GM19438 (cell line): ENCODE measurements at regions not wholly inside any gene's neighbourhood (a gene's known extent, or its start where the extent isn't known, plus 50 kb on each side); places are given as distances from the start of the nearest gene placed in this dataset.

Experiments
- ATAC-seq: cut with Tn5 transposase; IDR thresholded peaks from one replicate; pipeline ENCODE4 v1.9.1; 2021; ENCODE audit warnings: low read depth; ENCODE audit not compliant: unreplicated experiment

DNA sequence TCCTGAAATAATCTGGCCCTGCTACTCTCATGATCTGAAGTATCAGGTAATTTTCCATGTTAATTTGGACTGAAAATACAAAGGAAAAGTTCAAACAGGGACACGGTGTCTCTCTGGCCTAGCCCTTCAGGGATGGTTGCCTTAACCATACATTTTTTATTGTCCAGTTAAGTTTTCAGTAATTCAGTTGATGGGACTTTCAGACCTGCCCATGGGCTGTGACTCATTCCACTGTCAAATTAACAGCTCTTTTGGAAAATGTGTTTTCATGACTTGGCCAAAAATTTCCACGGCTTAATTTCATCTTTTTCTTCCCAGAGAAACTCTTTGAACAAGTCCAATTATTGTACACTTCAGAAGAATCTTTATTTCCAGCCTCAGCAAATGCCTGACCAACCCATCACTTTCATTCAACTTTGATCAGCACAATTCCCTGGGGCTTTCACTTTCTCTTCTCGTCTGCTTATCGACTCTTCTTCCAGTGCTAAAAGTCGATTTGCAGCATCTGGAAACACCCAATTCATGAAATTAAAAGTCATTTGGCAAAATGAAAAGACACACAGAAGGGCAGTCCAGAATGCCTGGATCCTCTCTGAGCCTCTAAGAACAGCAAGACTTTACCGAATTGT, 293.9 kb downstream of the RAB28 start:
- no peak for ATAC-seq

DNA sequence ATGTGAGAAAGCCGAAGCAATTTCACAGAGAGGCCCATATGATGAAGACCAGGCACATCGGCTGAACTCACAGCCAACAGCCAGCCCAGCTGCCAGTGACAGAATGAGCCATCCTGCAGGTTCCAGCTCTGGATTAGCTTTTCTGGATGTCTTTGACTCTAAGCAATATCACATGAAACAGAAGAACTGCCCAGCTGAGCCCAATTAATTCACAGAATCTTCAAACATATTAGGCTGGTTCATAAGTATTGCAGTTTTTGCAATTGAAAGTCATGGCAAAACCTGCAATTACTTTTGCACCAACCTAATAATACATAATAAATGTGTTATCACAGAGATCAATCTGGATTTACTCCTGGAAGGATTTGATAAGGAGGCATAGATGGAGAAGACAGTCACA, 299.9 kb downstream of the RAB28 start:
- no peak for ATAC-seq

DNA sequence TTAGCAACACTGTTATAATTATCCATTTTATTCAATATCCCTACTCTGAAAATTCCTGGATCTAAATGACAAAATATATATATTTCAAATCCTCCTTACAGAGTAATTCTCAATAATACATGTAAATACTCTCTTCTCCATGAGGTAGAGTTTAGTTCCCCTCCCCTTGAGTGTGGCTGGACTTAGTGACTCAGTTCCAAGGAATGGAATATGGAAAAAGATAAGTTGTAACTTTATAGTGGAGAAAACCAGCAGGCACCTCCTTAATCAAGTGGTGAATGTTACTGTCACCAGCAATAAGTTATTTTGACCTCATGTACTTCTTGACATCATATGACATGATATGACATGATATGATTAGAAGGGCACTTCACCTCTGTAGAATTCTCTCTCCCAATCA, 302.0 kb downstream of the RAB28 start:
- no peak for ATAC-seq

DNA sequence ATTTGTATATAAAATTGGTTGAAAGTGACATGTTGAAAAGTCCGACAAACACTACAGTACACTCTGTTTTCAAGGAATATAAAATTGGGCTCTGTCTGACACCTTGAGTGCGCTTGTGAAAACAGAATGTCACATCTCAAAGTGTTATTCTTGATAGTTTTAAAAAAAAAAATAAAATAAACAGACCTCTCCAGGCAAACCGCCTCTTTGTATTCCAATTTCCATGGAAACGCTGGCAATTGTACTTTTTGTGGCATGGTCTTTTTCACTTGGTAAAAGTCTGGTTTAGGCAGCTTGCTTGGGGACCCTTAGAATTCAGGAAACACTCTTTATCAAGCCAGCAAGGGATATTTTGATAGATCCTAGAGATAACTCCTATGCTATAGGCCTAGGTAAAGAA, 302.5 kb downstream of the RAB28 start:
- ATAC-seq: no peak

- no peak for ATAC-seq
These were observed 303.4 kb downstream of the RAB28 start for GRCh38 chr4:13180701-13181100.

DNA sequence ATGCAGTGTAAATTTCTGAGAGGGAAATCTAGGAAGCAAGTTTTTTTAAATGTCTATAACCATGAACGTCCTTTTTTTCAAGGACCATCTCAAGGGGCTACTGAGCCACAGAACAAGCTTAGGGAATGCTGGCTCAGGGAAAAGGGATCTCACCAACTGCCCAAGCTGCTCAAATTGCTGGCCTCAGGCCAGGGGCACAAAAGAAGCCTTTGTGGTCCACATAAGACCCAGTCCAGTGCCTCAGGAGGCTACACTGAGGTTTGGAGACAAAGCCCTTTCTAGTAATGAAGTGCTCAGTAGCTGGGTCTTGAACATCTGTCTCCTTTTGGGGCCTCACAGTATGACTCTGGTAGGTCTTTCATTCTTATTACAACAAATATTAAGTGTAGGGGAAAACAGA, 305.5 kb downstream of the RAB28 start:
- ATAC-seq: no peak

GRCh38 chr4:13176741-13177142, 307.4 kb downstream of the RAB28 start:
- no peak for ATAC-seq

DNA sequence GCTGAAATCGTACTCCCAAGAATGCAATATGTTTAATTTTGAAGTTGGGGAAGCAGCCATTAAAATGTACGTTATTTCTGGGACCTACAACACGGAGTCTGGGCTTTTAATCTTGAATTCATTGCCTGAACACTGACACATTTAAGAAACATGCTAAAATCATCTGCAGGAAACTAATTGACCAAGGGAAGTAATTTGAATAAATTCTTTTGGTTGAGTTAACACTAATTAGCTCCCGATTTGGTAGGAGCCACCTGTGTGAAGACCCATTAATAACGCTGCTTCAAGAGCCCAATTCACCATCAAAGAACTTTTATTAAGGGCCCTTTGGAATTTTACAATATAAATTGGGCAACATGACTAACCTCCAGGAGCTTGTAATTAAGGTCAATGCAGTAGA, 309.2 kb downstream of the RAB28 start:
- ATAC-seq: no peak

DNA sequence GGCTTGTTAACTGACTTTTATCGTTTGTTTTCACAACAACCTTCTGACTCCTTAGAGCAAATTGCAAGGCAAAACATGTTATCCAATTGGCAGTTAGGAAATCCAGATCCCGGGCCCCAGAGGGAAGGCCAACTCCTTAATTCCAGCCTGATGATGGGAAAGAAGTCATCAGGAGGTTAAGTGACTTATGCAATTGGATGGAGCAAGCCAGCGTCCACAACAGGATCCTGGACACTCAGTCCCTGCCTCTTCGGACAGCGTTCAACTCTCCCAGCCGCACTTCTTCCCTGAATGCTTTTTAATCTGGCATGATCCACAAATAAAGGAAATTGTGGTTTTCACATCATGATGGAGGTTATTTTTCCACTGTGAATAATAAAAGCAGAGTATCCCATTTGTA, 310.1 kb downstream of the RAB28 start:
- no peak for ATAC-seq

DNA sequence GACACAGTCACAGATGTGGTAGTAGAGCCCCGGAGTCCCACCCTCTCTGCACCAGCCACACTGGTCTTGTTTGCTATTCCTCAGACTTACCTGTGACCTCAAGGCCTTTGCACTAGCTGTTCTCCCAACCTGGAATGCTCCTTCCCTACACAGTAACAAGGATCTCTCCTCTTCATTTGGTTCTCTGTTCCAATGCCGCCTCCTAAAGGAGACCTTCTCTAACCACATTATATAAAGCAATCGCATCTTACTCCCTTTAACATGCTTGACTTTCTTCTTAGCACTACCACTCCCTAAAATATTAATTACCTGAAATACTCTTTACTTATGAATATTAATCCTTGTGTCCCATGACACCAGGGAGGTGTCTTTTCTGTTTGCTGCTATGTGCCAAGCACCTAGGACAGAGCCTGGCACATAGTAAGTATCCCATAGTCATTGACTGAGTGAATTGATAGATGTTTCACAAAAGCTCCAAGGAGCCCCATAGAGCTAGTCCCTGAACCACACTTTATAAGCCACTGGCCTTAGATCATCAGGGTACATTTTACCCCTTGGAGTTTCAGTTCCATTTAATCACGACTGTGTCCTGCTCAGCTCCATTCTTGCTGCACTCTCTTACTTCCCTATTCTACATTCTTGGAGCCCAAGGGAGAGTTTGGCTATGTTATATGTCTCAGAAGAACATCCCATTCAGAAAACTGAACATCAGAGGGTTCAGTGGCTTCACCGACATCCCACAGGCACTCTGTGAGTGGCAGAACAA, 312.7 kb downstream of the RAB28 start:
- no peak for ATAC-seq

DNA sequence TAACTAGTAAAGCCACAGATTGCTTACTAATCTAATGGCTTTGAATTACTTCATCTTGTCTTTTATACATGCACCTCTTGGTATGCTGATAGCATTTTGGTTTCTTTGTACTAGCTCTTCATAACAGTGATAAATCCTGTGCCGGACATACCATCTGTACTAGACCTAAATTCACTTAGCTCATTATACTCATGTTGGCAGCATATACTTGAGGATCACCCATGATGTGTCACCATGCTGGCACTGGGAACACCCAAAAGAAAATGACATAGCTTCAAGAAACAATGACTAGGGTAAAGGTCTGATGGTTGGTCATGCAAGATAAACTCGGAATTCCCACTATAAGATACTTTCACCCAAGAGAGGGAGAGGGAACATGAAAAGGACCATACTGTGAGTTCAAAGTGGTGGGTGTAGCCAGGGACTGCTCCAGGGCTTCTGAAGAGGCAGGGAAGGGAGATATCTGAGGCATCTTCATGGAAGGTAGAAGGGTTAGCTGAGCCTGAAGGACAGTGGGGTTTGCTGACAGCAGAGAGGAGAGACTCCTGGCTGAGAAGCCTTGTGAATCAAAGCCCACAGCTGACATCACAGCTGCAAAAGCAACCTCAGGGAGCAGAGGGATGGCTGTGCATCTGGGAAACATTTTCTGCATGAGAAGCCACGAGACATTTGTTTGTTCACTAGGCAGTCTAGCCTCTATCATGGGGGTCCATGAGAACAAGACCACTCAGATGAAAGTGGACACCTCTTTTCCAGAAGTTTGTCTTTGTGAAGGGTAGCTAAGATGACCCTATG, 314.2 kb downstream of the RAB28 start:
- no peak for ATAC-seq

DNA sequence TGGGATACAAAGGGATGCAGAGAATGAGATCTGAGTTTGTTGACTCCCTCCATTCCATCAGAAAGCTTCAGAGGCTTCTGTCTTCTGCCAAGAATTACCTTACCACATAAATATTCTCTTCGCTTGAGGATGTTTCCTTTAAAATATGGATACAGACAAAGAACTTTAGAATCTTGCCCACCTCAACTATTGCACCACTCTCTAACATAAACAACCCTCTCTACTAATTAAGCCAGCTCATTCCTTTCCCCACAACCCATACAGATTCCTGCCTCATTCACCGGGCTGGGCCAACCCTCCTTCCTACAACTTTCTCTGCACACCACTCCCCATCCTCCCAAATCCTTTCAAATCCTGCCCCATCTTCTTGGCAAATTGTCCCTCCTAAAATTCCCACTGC, 315.8 kb downstream of the RAB28 start:
- ATAC-seq: no peak

GRCh38 chr4:13166214-13166613, 317.9 kb downstream of the RAB28 start:
- no peak for ATAC-seq

DNA sequence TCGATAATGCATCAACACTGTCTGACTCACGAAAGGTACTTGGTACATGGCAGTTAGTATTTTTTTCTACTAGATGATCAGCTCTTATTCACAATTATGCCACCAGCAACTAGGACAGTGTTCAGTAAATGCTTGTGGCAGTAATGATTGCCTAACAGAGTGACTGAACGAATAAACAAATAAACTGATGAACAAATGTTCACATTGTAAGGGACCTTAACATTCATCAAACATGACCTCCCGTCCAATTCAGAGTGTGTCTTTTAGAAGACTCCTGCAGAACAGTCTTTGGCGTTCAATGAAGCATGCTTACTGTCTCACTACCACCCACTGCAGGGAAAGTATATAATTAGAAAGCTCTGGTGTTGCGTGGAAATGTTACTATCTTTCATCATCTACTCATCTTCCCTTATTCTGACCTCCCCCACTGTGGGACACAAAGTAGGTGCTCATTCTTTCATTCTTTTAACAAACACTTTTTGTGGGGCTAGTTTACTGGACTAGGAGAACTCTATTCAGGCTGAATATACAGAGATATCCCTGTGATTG, 319.3 kb downstream of the RAB28 start:
- no peak for ATAC-seq

- no peak for ATAC-seq
These were observed 321.3 kb downstream of the RAB28 start for GRCh38 chr4:13162886-13163285.

DNA sequence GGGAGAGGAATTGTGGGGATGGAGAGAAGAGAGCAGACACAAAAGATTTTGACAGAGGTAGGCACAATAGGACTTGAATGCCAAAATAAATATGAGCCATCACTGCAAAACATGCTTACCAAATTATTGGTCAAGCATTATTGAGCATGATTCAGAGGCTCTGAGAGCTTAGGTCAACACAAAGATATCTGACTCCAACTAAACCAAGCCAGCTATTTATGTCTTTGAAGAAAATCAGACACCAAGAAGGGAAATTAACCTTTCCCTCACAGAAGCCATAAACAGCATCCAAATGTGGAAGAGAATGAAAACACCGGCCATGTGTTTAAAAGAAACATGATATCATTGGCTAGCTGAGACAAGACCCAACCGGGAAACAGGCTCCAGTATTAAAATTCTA, 323.2 kb downstream of the RAB28 start:
- no peak for ATAC-seq

DNA sequence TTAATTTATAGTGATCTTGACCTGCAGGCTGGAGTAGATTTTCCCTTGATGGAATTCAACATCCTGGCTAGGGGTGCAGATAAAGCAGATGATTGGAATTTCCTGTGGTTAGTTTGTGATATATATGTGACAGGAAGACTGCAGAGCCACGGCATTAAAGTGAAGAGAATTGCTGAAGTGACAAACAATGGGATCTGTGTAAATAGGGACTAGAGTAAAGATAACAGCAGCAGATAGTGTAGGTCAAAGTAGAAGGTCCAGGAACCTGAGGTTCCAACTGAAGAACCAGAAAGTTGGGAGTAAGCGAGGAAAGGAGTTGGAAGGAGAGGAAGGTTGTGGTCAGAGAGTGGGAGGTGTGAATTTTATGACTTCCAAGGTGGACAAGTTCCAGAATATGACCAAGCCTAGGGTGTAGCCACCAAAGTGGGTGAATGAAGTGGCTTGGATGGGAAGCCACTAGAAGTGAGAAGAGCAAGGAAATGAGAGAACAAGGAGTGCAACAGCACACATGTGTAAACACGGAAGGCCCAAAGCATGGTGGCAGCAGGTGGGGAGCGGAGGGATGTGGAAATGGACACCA, 325.0 kb downstream of the RAB28 start:
- ATAC-seq: no peak

DNA sequence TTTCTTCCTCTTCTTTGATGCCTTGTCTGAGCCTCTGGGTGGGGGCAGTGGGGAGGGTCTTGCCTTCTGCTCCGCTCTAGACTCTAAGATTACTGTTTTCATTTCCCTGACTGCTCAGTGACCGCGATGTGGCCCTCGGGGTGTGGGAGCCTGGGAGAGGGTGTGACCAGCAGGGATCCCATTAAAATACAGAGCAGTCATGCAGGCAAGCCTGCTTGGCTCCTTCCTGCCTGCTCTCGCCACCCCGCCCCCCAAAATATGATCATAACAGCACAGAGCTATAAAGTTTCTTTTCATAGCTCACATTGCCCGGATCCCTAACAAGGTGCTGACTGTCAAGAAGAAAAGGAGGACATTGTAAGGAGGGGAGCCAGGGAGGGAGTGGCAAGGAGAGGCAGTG, 332.9 kb downstream of the RAB28 start:
- no peak for ATAC-seq

GRCh38 chr4:13143222-13144070, 340.7 kb downstream of the RAB28 start:
- ATAC-seq: no peak

- ATAC-seq: no peak
These were observed 341.4 kb downstream of the RAB28 start for GRCh38 chr4:13142726-13143125.
